ENCODE measurements at regions not wholly inside any gene's neighbourhood (a gene's known extent, or its start where the extent isn't known, plus 50 kb on each side); places are given as distances from the start of the nearest gene placed in this dataset.

DNA sequence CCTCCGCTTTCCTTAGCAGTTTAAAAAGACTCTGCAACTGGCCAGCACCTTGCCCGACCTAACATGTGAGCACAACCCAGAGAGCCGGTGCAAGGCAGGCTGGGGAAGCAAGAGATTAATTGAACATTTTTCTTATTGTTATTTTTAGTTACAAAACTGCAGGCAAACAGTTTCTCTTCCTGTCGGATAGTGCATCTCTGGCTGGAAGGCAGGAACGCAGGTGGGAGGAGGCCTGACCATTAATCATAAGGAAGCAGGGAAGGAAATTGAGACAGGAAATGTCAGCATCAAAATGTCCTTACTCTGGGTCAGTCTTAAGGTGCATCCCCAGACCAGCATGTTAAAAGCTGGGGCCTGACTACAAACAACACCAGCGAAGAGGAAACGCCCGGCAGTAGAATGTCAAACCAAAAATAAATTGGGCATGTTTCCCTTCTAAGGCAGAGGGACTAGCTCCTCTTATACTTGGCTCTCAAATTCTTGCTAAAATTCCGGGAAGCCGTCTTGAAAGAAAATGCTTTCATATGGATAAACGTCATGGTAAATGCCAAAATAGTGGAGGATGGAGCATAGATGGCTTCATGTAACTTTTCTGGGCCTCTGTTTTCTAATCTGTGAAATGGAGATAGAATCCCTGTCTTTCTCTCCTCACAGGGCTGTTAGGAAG is 226.8 kb downstream of the RAP2A start (continued):
- TF ChIP-seq NR2C1 (IDR thresholded peaks at IDR 0.05) (no peak), CBX3 (IDR thresholded peaks at IDR 0.05; ENCODE audit: borderline replicate concordance, low read depth) (no peak), BRCA1 (IDR thresholded peaks at IDR 0.05; ENCODE audit: low read depth, low read length) (no peak), NFXL1 (IDR thresholded peaks at IDR 0.05; ENCODE audit: borderline replicate concordance) (no peak), ZNF274 (IDR thresholded peaks at IDR 0.05; ENCODE audit: insufficient read depth, insufficient read length) (no peak), RELA (IDR thresholded peaks at IDR 0.05; ENCODE audit: borderline replicate concordance, partially characterized antibody) (no peak), CEBPB (IDR thresholded peaks at IDR 0.05; ENCODE audit: borderline replicate concordance in 1 of 2, low read depth in 2 of 2, low read length in 2 of 2) (no peak)
- TF ChIP-seq, protein P1, sequence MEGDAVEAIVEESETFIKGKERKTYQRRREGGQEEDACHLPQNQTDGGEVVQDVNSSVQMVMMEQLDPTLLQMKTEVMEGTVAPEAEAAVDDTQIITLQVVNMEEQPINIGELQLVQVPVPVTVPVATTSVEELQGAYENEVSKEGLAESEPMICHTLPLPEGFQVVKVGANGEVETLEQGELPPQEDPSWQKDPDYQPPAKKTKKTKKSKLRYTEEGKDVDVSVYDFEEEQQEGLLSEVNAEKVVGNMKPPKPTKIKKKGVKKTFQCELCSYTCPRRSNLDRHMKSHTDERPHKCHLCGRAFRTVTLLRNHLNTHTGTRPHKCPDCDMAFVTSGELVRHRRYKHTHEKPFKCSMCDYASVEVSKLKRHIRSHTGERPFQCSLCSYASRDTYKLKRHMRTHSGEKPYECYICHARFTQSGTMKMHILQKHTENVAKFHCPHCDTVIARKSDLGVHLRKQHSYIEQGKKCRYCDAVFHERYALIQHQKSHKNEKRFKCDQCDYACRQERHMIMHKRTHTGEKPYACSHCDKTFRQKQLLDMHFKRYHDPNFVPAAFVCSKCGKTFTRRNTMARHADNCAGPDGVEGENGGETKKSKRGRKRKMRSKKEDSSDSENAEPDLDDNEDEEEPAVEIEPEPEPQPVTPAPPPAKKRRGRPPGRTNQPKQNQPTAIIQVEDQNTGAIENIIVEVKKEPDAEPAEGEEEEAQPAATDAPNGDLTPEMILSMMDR (IDR thresholded peaks at IDR 0.05 in 2 of 3, conservative IDR thresholded peaks at IDR 0.05 in 1 of 3; ENCODE audit: control insufficient read depth in 2 of 3, extremely low read depth in 1 of 3, insufficient read depth in 1 of 3, low read depth in 3 of 3, low read length in 3 of 3): no peak
- TF ChIP-seq, protein P2, sequence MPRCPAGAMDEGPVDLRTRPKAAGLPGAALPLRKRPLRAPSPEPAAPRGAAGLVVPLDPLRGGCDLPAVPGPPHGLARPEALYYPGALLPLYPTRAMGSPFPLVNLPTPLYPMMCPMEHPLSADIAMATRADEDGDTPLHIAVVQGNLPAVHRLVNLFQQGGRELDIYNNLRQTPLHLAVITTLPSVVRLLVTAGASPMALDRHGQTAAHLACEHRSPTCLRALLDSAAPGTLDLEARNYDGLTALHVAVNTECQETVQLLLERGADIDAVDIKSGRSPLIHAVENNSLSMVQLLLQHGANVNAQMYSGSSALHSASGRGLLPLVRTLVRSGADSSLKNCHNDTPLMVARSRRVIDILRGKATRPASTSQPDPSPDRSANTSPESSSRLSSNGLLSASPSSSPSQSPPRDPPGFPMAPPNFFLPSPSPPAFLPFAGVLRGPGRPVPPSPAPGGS (IDR thresholded peaks at IDR 0.05; ENCODE audit: borderline replicate concordance, insufficient read depth, low read depth, low read length, poor library complexity, severe bottlenecking): no peak

DNA sequence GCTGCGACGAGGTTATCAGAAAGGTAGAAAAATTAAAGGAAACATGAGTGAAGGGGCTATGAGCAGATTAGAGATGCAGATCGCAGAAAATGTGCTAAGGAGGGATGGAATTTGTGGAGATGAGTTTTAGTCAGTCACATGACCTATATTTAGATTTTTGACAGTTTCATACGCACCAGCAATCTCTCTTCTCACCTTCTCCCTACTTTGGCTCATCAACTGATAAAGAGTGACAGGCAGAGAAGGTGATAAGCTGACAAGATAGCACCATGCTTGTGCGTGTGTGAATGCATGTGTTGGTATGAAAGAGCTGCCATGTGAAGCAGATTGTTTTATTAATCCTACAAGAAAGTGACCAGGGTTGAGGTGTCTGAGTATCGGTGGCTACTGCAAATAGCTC is 252.6 kb downstream of the RAP2A start:
- no peaks in the 10 kb centered on the region for H3K36me3 ChIP-seq (ENCODE audit: control insufficient read depth in 2 of 2, insufficient read depth in 2 of 2, low read length in 1 of 2)
- WGBS (ENCODE audit: insufficient coverage, insufficient replicate concordance, low lambda C conversion rate, missing lambda C conversion rate): 30% methylated on average over 6 of the region's 6 CpGs
- H4K20me1 ChIP-seq (ENCODE audit: control insufficient read depth, insufficient read depth): no peaks in the 10 kb centered on the region
- RAD21 ChIA-PET (ENCODE audit: unreplicated experiment): no interaction called here
- no peaks in the 10 kb centered on the region; the same call in 2 of the 3 replicates for H3K9me3 ChIP-seq (replicated peaks; ENCODE audit: control insufficient read depth, insufficient read depth, low read length)
- intact Hi-C loops (cut with micrococcal nuclease; ENCODE audit: unreplicated experiment) (no loop called here), in situ Hi-C loops (cut with MboI) (no loop called here)
- ATAC-seq: no peak
- no peak for DNase-seq (ENCODE audit: low read depth, low spot score)
- H3K27ac ChIP-seq (ENCODE audit: control insufficient read depth, insufficient read depth): no peak overlapping the region
- no TSS peak for BruUV-seq (replicated peaks)
- H2AFZ ChIP-seq (ENCODE audit: control insufficient read depth, low read depth, low read length): no peak overlapping the region
- POLR2A ChIA-PET: no interaction called here
- no peaks in the 10 kb centered on the region for H3K4me1 ChIP-seq (ENCODE audit: control insufficient read depth, insufficient read depth, low read length)
- SMC1A ChIA-PET (ENCODE audit: uncharacterized antibody, unreplicated experiment): no interaction called here
- H3K9ac ChIP-seq (ENCODE audit: control insufficient read depth, insufficient read depth, low read length): no peak overlapping the region
- H3K4me3 ChIP-seq: no peak overlapping the region
- no peak overlapping the region for H3K4me2 ChIP-seq (ENCODE audit: control insufficient read depth, insufficient read depth)
- FAIRE-seq: no peak
- CTCF ChIA-PET: no interaction called here
- H3K27me3 ChIP-seq (replicated peaks in 1 of 2; ENCODE audit: control insufficient read depth in 2 of 2, insufficient read depth in 2 of 2, low read length in 1 of 2): no peaks in the 10 kb centered on the region
- H3K79me2 ChIP-seq (ENCODE audit: control insufficient read depth, insufficient read depth, low read length): no peaks in the 10 kb centered on the region
- no peak for TF ChIP-seq CREB1 (IDR thresholded peaks at IDR 0.05; ENCODE audit: low read depth)
- TF ChIP-seq TARDBP (IDR thresholded peaks at IDR 0.05; ENCODE audit: borderline replicate concordance): no peak
- TF ChIP-seq, protein P3, sequence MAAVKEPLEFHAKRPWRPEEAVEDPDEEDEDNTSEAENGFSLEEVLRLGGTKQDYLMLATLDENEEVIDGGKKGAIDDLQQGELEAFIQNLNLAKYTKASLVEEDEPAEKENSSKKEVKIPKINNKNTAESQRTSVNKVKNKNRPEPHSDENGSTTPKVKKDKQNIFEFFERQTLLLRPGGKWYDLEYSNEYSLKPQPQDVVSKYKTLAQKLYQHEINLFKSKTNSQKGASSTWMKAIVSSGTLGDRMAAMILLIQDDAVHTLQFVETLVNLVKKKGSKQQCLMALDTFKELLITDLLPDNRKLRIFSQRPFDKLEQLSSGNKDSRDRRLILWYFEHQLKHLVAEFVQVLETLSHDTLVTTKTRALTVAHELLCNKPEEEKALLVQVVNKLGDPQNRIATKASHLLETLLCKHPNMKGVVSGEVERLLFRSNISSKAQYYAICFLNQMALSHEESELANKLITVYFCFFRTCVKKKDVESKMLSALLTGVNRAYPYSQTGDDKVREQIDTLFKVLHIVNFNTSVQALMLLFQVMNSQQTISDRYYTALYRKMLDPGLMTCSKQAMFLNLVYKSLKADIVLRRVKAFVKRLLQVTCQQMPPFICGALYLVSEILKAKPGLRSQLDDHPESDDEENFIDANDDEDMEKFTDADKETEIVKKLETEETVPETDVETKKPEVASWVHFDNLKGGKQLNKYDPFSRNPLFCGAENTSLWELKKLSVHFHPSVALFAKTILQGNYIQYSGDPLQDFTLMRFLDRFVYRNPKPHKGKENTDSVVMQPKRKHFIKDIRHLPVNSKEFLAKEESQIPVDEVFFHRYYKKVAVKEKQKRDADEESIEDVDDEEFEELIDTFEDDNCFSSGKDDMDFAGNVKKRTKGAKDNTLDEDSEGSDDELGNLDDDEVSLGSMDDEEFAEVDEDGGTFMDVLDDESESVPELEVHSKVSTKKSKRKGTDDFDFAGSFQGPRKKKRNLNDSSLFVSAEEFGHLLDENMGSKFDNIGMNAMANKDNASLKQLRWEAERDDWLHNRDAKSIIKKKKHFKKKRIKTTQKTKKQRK (IDR thresholded peaks at IDR 0.05; ENCODE audit: low read depth, low read length): no peak
- no peak for TF ChIP-seq SPI1 (IDR thresholded peaks at IDR 0.05; ENCODE audit: borderline replicate concordance, insufficient read depth, low read depth, low read length)
- no peak for TF ChIP-seq ATF7 (IDR thresholded peaks at IDR 0.05; ENCODE audit: low read depth)

Measured in GM12878 (cell line).